HCT116 (cell line): ENCODE measurements at regions not wholly inside any gene's neighbourhood (a gene's known extent, or its start where the extent isn't known, plus 50 kb on each side); places are given as distances from the start of the nearest gene placed in this dataset.

Experiments
- ATAC-seq: fragments of 200-7000 bp; cut with Tn5 transposase; 2 replicates; pipeline ENCODE4 v1.9.1; 2020; ENCODE audit warnings: mild to moderate bottlenecking, moderate library complexity
- BruUV-seq: library from RNA; stranded (reverse); fragments of 400-500 nt; replicated peaks from 2 replicates; lab custom pipeline; 2021; lab: Mats Ljungman, UMichigan
- CTCF ChIA-PET: fragments of 300-600 bp; sonication (Branson Sonifier 250); formaldehyde crosslinking; loops from one replicate; lab custom pipeline; 2021; ENCODE audit warnings: antibody characterized with exemption; lab: Charles Lee
- POLR2A ChIA-PET: fragments of 300-600, 350-600 bp; sonication (Branson Sonifier 250); formaldehyde crosslinking; loops from one replicate; lab custom pipeline; 2021; ENCODE audit warnings: antibody characterized with exemption; lab: Charles Lee
- RAD21 ChIA-PET, 2 experiments: fragments of 300-600 bp; sonication (Branson Sonifier 250); formaldehyde crosslinking; loops; one replicate each; lab custom pipeline; 2023; ENCODE audit warnings: low total read pairs in 2 of 2; ENCODE audit not compliant: uncharacterized antibody in 2 of 2, unreplicated experiment in 2 of 2, low non-redundant PET in 1 of 2; lab: Charles Lee
- DNase-seq: peaks from one replicate; pipeline ENCODE4 v3.0.0-alpha.2; 2010; ENCODE audit warnings: low read depth, low spot score
- H2AFZ ChIP-seq: fragments of 200-600 bp; shearing (Covaris generic), sonication (generic); 2 replicates; pipeline ENCODE4 v1.6.1; 2017; ENCODE audit warnings: low read depth, mixed run types, mixed read lengths, antibody characterized with exemption, low read length; ENCODE audit not compliant: poor library complexity, severe bottlenecking
- H3K27ac ChIP-seq: 2 replicates; pipeline ENCODE4 v1.5.1; 2012; ENCODE audit warnings: low read depth, low read length
- H3K27me3 ChIP-seq: fragments of 200-600 bp; sonication (generic); 2 replicates; pipeline ENCODE4 v1.6.1; 2016; ENCODE audit warnings: mixed run types, low read length, mixed read lengths; ENCODE audit not compliant: insufficient read depth
- H3K36me3 ChIP-seq, 2 experiments: fragments of 200-500 bp in 1 of 2; fragments of 200-600 bp in 1 of 2; sonication (Bioruptor generic) in 1 of 2; sonication (generic) in 1 of 2; 2 replicates each; pipeline versions ENCODE4 v1.5.1 to v1.6.1; 2014 to 2016; ENCODE audit warnings: low read length in 2 of 2, inconsistent platforms in 1 of 2, mixed read lengths in 1 of 2, mixed run types in 1 of 2; ENCODE audit not compliant: insufficient read depth in 2 of 2, control insufficient read depth in 1 of 2
- H3K4me1 ChIP-seq, 2 experiments: fragments of 200-600 bp in 1 of 2; sonication (generic) in 1 of 2; 2 replicates each; pipeline versions ENCODE4 v1.5.1 to v1.6.1; 2012 to 2017; ENCODE audit warnings: low read length in 2 of 2, inconsistent platforms in 1 of 2, mild to moderate bottlenecking in 1 of 2, mixed read lengths in 1 of 2, mixed run types in 1 of 2, moderate library complexity in 1 of 2; ENCODE audit not compliant: insufficient read depth in 2 of 2, control insufficient read depth in 1 of 2
- H3K4me2 ChIP-seq: fragments of 200-600 bp; sonication (generic); 2 replicates; pipeline ENCODE4 v1.6.1; 2017; ENCODE audit warnings: mixed run types, low read length, mixed read lengths
- H3K4me3 ChIP-seq, 2 experiments: fragments of 200-600 bp in 1 of 2; sonication (generic) in 1 of 2; replicated peaks in 1 of 2; 2 replicates each; pipeline ENCODE4 v1.5.1; 2011 to 2016; ENCODE audit warnings: low read length in 2 of 2, control low read depth in 1 of 2, low read depth in 1 of 2, mild to moderate bottlenecking in 1 of 2, mixed read lengths in 1 of 2, mixed run types in 1 of 2
- H3K79me2 ChIP-seq: fragments of 200-600 bp; sonication (generic); 2 replicates; pipeline ENCODE4 v1.6.1; 2017; ENCODE audit warnings: mild to moderate bottlenecking, mixed run types, low read length, moderate library complexity, mixed read lengths; ENCODE audit not compliant: insufficient read depth
- H3K9ac ChIP-seq: fragments of 200-600 bp; sonication (generic); 2 replicates; pipeline ENCODE4 v1.6.1; 2016; ENCODE audit warnings: low read length, mixed read lengths
- H3K9me2 ChIP-seq: fragments of 200-600 bp; sonication (generic), shearing (Covaris generic); 2 replicates; pipeline ENCODE4 v1.6.1; 2017; ENCODE audit warnings: mixed run types, mild to moderate bottlenecking, moderate library complexity; ENCODE audit not compliant: insufficient read depth
- H3K9me3 ChIP-seq, 2 experiments: fragments of 200-500 bp in 1 of 2; fragments of 200-600 bp in 1 of 2; sonication (Bioruptor generic) in 1 of 2; sonication (generic) in 1 of 2; 2 replicates each; pipeline ENCODE4 v1.6.1; 2014 to 2017; ENCODE audit warnings: low read length in 2 of 2, mixed read lengths in 2 of 2, inconsistent platforms in 1 of 2, low read depth in 1 of 2, mild to moderate bottlenecking in 1 of 2, mixed run types in 1 of 2, moderate library complexity in 1 of 2; ENCODE audit not compliant: control insufficient read depth in 1 of 2, insufficient read depth in 1 of 2
- H4K20me1 ChIP-seq: fragments of 200-600 bp; sonication (generic), shearing (Covaris generic); 2 replicates; pipeline ENCODE4 v1.6.1; 2017; ENCODE audit warnings: mixed run types, mild to moderate bottlenecking, moderate library complexity; ENCODE audit not compliant: insufficient read depth
- ATF3 ChIP-seq: IDR thresholded peaks from 2 replicates; pipeline ENCODE4 v1.6.1; 2012
- CBX3 ChIP-seq: IDR thresholded peaks from 2 replicates; pipeline ENCODE4 v1.6.1; 2012; ENCODE audit warnings: low read depth
- CEBPB ChIP-seq: IDR thresholded peaks from 2 replicates; pipeline ENCODE4 v1.6.1; 2012; ENCODE audit warnings: low read depth
- CTCF ChIP-seq, 3 experiments: fragments of 200-600 bp in 1 of 3; sonication (generic) in 1 of 3; IDR thresholded peaks in 2 of 3; conservative IDR thresholded peaks in 1 of 3; 2 replicates each; pipeline ENCODE4 v1.5.1; 2012 to 2017; ENCODE audit warnings: low read depth in 2 of 3, low read length in 2 of 3, antibody characterized with exemption in 1 of 3, borderline replicate concordance in 1 of 3, control low read depth in 1 of 3, mild to moderate bottlenecking in 1 of 3, mixed read lengths in 1 of 3, mixed run types in 1 of 3, moderate library complexity in 1 of 3; ENCODE audit not compliant: insufficient read depth in 1 of 3
- EGR1 ChIP-seq: IDR thresholded peaks from 2 replicates; pipeline ENCODE4 v1.6.1; 2012; ENCODE audit warnings: low read depth
- ELF1 ChIP-seq: IDR thresholded peaks from 2 replicates; pipeline ENCODE4 v1.6.1; 2012; ENCODE audit warnings: low read depth, borderline replicate concordance
- EZH2 ChIP-seq: fragments of 200-600 bp; sonication (generic); IDR thresholded peaks from 2 replicates; pipeline ENCODE4 v1.6.1; 2017; ENCODE audit warnings: antibody characterized with exemption, mixed run types
- EZH2phosphoT487 ChIP-seq: fragments of 200-600 bp; IDR thresholded peaks from 2 replicates; pipeline ENCODE4 v1.6.1; 2018; ENCODE audit warnings: antibody characterized with exemption, borderline replicate concordance
- FOSL1 ChIP-seq: IDR thresholded peaks from 2 replicates; pipeline ENCODE4 v1.6.1; 2012; ENCODE audit warnings: low read depth
- JUND ChIP-seq: IDR thresholded peaks from 2 replicates; pipeline ENCODE4 v1.6.1; 2012
- POLR2A ChIP-seq: IDR thresholded peaks from 2 replicates; pipeline ENCODE4 v1.7.0; 2011; ENCODE audit warnings: borderline replicate concordance; ENCODE audit not compliant: insufficient read depth, insufficient read length; ENCODE audit errors: extremely low read depth
- RAD21 ChIP-seq: IDR thresholded peaks from 2 replicates; pipeline ENCODE4 v1.6.1; 2012; ENCODE audit warnings: low read depth, mild to moderate bottlenecking
- REST ChIP-seq: IDR thresholded peaks from 2 replicates; pipeline ENCODE4 v1.6.1; 2012; ENCODE audit warnings: low read depth
- SIN3A ChIP-seq: IDR thresholded peaks from 2 replicates; pipeline ENCODE4 v1.6.1; 2012; ENCODE audit warnings: low read depth
- TCF7L2 ChIP-seq: IDR thresholded peaks from 2 replicates; pipeline ENCODE4 v1.7.0; 2011; ENCODE audit warnings: borderline replicate concordance, inconsistent platforms; ENCODE audit not compliant: insufficient read depth, insufficient read length; ENCODE audit errors: extremely low read depth
- YY1 ChIP-seq: IDR thresholded peaks from 2 replicates; pipeline ENCODE4 v1.6.1; 2011; ENCODE audit warnings: low read length, low read depth, moderate library complexity, mild to moderate bottlenecking; ENCODE audit not compliant: insufficient replicate concordance; ENCODE audit errors: extremely low read depth
- ZBTB33 ChIP-seq: IDR thresholded peaks from 2 replicates; pipeline ENCODE4 v1.6.1; 2011; ENCODE audit warnings: mild to moderate bottlenecking, low read length, moderate library complexity; ENCODE audit not compliant: insufficient replicate concordance; ENCODE audit errors: extremely low read depth
- ZFX ChIP-seq: fragments of 450-650 bp; IDR thresholded peaks from 2 replicates; pipeline ENCODE4 v1.6.1; 2017
- ZNF274 ChIP-seq: fragments of 200-500 bp; sonication (Bioruptor generic); IDR thresholded peaks from 2 replicates; pipeline ENCODE4 v1.6.1; 2014; ENCODE audit warnings: mild to moderate bottlenecking, low read depth, low read length, inconsistent platforms
- intact Hi-C: fragments of 100-400 bp; cut with micrococcal nuclease; formaldehyde crosslinking; loops from 2 replicates; pipeline ENCODE4 v1.10.0; 2022
- TF ChIP-seq, protein P1 (sequence below): IDR thresholded peaks from 2 replicates; pipeline ENCODE4 v1.6.1; 2012

DNA sequence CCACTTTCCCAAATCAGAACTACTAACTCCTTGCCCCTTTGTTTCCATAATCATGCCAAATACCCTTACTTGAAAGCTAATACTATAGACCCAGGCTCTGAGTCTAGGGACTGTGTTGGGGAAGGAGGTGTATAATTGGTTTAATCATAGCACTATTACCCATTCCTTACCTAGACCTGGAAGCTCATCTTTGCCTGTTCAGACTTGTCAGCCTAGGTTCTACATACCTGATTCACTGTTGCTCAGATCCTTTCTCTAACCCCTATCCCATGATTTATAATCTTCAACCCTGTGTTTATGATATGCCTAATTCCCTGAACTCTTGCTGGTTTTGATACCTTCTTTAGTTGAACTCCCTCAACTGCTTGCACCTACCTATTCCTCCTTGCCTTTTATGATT is 123.1 kb upstream of the GRIA3 start:
- Histone ChIP-seq H2AFZ (no peak overlapping the region), H3K4me2 (no peak overlapping the region), H3K27ac (no peak overlapping the region), H3K9me2 (no peaks in the 10 kb centered on the region), H3K4me3 (no peak overlapping the region), H4K20me1 (no peaks in the 10 kb centered on the region), H3K4me1 (no peaks in the 10 kb centered on the region), H3K9ac (no peak overlapping the region), H3K9me3 (no peaks in the 10 kb centered on the region), H3K36me3 (no peaks in the 10 kb centered on the region), H3K79me2 (no peaks in the 10 kb centered on the region), H3K27me3 (no peaks in the 10 kb centered on the region)
- intact Hi-C loops: no loop called here
- DNase-seq (no peak), ATAC-seq (no peak)
- BruUV-seq: no TSS peak
- no peak for TF ChIP-seq YY1
- TF ChIP-seq JUND: no peak
- no peak for TF ChIP-seq CTCF (IDR thresholded peaks at IDR 0.05 in 2 of 3, conservative IDR thresholded peaks at IDR 0.05 in 1 of 3; ENCODE audit: borderline replicate concordance in 1 of 3, insufficient read depth in 1 of 3, low read depth in 2 of 3, low read length in 2 of 3)
- TF ChIP-seq EGR1: no peak
- no peak for TF ChIP-seq EZH2phosphoT487
- TF ChIP-seq ATF3: no peak
- no peak for TF ChIP-seq ELF1
- TF ChIP-seq, protein P1, sequence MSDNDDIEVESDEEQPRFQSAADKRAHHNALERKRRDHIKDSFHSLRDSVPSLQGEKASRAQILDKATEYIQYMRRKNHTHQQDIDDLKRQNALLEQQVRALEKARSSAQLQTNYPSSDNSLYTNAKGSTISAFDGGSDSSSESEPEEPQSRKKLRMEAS: no peak
- TF ChIP-seq TCF7L2: no peak
- no peak for TF ChIP-seq POLR2A
- TF ChIP-seq REST: no peak
- TF ChIP-seq SIN3A: no peak
- TF ChIP-seq RAD21: no peak
- no peak for TF ChIP-seq EZH2
- no peak for TF ChIP-seq CEBPB
- no peak for TF ChIP-seq FOSL1
- no peak for TF ChIP-seq ZNF274
- no peak for TF ChIP-seq ZFX
- no peak for TF ChIP-seq CBX3
- TF ChIP-seq ZBTB33: no peak
- ChIA-PET POLR2A (no interaction called here), RAD21 (interaction anchor here (0.5 to 0.6 kb wide), 2 partner anchors 18 to 770 kb away, joined by 4 to 5 read pairs; no protein-coding TSS in a partner anchor), CTCF (no interaction called here)
